Activated CD4-positive, alpha-beta memory T cell treated with anti-CD3 and anti-CD28 coated beads, Interleukin-2, amount 10 ng/mL, durations not matched to agents 7 days and 5 days (primary cell): ENCODE measurements at regions not wholly inside any gene's neighbourhood (a gene's known extent, or its start where the extent isn't known, plus 50 kb on each side); places are given as distances from the start of the nearest gene placed in this dataset.

Source experiments
- CTCF ChIA-PET: fragments of 350-600 bp; sonication (Branson Sonifier 250); formaldehyde crosslinking; loops from one replicate; lab custom pipeline; 2021; ENCODE audit warnings: antibody characterized with exemption, inconsistent platforms; lab: Charles Lee
- POLR2A ChIA-PET: fragments of 350-600 bp; sonication (Branson Sonifier 250); formaldehyde crosslinking; loops from one replicate; lab custom pipeline; 2021; ENCODE audit warnings: antibody characterized with exemption; lab: Charles Lee
- DNase-seq: peaks from one replicate; pipeline ENCODE4 v3.0.0-alpha.2; 2020
- H3K27ac Mint-ChIP-seq: one replicate; pipeline ENCODE4 v1.8.0; 2021; ENCODE audit warnings: mild to moderate bottlenecking, mixed read lengths
- H3K27me3 Mint-ChIP-seq: one replicate; pipeline ENCODE4 v1.8.0; 2021; ENCODE audit warnings: mixed read lengths
- H3K36me3 Mint-ChIP-seq: one replicate; pipeline ENCODE4 v1.8.0; 2021; ENCODE audit warnings: low read depth, mixed read lengths
- H3K4me1 Mint-ChIP-seq: one replicate; pipeline ENCODE4 v1.8.0; 2021; ENCODE audit warnings: mixed read lengths
- H3K4me3 Mint-ChIP-seq: one replicate; pipeline ENCODE4 v1.8.0; 2021; ENCODE audit warnings: mild to moderate bottlenecking, mixed read lengths
- H3K9me3 Mint-ChIP-seq: one replicate; pipeline ENCODE4 v1.8.0; 2021; ENCODE audit warnings: mixed read lengths

GRCh38 chr15:29400701-29401100 lies 131.1 kb upstream of the NSMCE3 start:
- H3K27ac Mint-ChIP-seq, result no peak overlapping the region
- no peaks in the 10 kb centered on the region for H3K4me1 Mint-ChIP-seq
- ChIA-PET POLR2A (no interaction called here), CTCF (no interaction called here)
- no peaks in the 10 kb centered on the region for H3K36me3 Mint-ChIP-seq
- no peak for DNase-seq
- no peaks in the 10 kb centered on the region for H3K27me3 Mint-ChIP-seq
- H3K9me3 Mint-ChIP-seq, result no peaks in the 10 kb centered on the region
- no peak overlapping the region for H3K4me3 Mint-ChIP-seq

DNA sequence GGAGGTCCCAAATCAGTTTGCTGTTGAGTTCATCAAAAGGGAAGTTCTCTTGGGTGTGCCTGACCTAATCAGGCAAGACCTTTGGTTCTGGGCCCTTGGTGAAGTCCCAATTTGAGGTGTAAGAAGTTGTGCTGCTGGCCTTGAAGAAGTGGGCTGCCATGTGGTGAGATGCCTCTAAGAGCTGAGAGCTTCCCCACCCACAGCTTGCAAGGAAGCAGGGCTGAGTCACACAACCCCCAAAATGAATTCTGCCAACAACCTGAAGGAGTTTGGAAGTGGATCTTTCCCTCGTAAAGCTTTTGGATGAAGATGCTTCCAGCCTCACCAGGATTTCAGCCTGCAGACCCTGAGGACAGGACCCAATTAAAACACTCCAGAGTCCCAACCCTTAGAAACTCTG lies 129.3 kb upstream of the NSMCE3 start:
- POLR2A ChIA-PET, result no interaction called here
- CTCF ChIA-PET, result no interaction called here

DNA sequence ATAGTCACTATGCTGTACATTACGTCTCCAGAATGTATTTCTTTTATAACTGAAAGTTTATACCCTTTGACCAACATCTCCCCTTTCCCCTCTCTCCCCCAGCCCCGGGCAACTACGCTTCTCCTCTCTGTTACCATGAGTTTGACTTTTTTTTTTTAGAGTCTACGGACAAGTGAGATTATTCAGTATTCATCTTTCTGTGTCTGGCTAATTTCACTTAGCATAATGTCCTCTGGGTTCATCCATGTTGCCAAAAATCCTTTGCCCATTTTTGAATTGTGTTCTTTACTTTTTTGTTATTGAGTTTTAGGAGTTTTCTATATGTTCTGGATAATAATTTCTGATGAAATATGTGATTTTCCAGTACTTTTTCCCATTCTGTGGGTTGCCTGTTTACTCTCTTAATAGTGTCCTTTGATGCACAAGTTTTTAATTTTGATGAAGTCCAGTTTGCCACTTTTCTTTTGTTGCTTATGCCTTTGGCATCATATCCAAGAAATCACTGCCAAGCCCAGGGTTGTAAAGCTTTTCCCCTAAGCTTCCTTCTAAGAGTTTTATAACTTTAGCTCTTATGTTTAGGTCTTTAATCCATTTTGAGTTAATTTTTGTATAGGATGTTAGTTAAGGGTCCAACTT lies 126.7 kb upstream of the NSMCE3 start:
- no peaks in the 10 kb centered on the region for H3K27me3 Mint-ChIP-seq
- no peak overlapping the region for H3K27ac Mint-ChIP-seq
- no peaks in the 10 kb centered on the region for H3K4me1 Mint-ChIP-seq
- no peaks in the 10 kb centered on the region for H3K9me3 Mint-ChIP-seq
- POLR2A ChIA-PET, result no interaction called here
- no peak for DNase-seq
- no peaks in the 10 kb centered on the region for H3K36me3 Mint-ChIP-seq
- no peak overlapping the region for H3K4me3 Mint-ChIP-seq
- CTCF ChIA-PET, result no interaction called here

More for the DNA sequence above, 129.3 kb upstream of the NSMCE3 start:
- Mint-ChIP-seq H3K9me3 (no peaks in the 10 kb centered on the region), H3K36me3 (no peaks in the 10 kb centered on the region), H3K27ac (no peak overlapping the region), H3K27me3 (no peaks in the 10 kb centered on the region), H3K4me1 (no peaks in the 10 kb centered on the region), H3K4me3 (no peak overlapping the region)
- DNase-seq, result no peak

DNA sequence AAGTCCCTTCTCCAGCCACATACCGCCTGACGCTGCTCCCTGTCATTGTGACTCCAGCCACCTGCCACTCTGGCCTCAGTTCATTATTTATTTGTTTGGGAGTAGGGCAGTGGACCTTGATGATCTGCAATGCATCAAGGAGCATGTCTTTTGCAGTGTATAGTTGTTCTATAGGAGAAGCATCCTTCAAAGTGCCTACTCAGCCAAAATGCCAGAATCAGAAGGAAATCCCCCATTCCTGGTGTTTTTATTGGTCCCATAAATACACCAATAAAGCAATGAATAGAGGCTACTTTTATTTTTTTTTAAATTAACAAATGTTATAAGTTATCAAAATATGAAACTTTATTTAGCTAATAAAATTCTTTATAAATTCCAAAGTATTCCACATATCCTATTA lies 123.8 kb upstream of the NSMCE3 start:
- Mint-ChIP-seq H3K4me1 (no peaks in the 10 kb centered on the region), H3K27ac (no peak overlapping the region), H3K4me3 (no peak overlapping the region), H3K36me3 (no peaks in the 10 kb centered on the region), H3K9me3 (no peaks in the 10 kb centered on the region), H3K27me3 (no peaks in the 10 kb centered on the region)
- ChIA-PET CTCF (no interaction called here), POLR2A (no interaction called here)
- DNase-seq, result no peak

- POLR2A ChIA-PET, result no interaction called here
- Mint-ChIP-seq H3K27ac (no peak overlapping the region), H3K4me3 (no peak overlapping the region), H3K9me3 (no peaks in the 10 kb centered on the region), H3K27me3 (no peaks in the 10 kb centered on the region), H3K36me3 (no peaks in the 10 kb centered on the region), H3K4me1 (no peaks in the 10 kb centered on the region)
- DNase-seq, result no peak
- CTCF ChIA-PET, result no interaction called here
Observed at GRCh38 chr15:29392358-29392757, 122.7 kb upstream of the NSMCE3 start.

DNA sequence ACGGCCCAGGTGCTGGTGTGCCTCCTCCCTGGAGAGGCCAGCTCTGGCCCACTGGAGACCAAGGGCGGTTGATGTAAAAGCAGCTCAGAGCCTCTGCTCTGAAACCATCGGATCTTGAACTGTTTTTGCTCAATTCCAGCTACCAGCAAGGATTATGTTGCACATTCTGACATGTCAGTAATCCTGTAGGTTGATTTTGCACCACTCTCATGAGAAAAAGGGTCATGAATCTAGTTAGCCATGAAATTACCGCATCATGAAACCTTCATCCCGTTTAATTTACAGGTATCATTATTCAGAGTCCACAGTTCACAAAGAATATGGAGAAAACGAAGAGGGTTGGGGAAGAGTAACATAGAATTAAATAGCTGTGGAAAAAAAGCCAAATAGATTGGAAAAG lies 120.4 kb upstream of the NSMCE3 start:
- no peak for DNase-seq
- POLR2A ChIA-PET, result no interaction called here
- Mint-ChIP-seq H3K36me3 (no peaks in the 10 kb centered on the region), H3K4me1 (no peaks in the 10 kb centered on the region), H3K27ac (no peak overlapping the region), H3K9me3 (no peaks in the 10 kb centered on the region), H3K27me3 (no peaks in the 10 kb centered on the region), H3K4me3 (no peak overlapping the region)
- CTCF ChIA-PET, result no interaction called here

DNA sequence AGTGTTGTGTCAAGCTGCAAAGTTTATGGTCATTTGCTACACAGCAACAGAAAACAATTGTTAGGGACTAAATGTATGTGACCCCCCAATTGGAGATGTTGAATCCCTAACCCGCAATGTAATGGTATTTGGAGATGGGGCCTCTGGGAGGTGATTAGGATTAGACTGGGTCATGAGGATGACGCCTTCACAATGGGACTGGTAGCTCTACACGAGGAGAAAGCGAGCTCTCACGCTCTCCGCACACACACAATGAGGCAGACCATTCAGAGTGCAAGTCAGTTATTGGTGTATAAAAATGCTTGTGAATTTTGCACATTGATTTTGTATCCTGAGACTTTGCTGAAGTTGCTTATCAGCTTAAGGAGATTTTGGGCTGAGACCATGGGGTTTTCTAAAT lies 116.9 kb upstream of the NSMCE3 start:
- ChIA-PET CTCF (no interaction called here), POLR2A (no interaction called here)
- no peaks in the 10 kb centered on the region for H3K4me1 Mint-ChIP-seq
- H3K9me3 Mint-ChIP-seq, result no peaks in the 10 kb centered on the region
- H3K36me3 Mint-ChIP-seq, result no peaks in the 10 kb centered on the region
- H3K27me3 Mint-ChIP-seq, result no peaks in the 10 kb centered on the region
- H3K27ac Mint-ChIP-seq, result no peak overlapping the region
- H3K4me3 Mint-ChIP-seq, result no peak overlapping the region
- no peak for DNase-seq

DNA sequence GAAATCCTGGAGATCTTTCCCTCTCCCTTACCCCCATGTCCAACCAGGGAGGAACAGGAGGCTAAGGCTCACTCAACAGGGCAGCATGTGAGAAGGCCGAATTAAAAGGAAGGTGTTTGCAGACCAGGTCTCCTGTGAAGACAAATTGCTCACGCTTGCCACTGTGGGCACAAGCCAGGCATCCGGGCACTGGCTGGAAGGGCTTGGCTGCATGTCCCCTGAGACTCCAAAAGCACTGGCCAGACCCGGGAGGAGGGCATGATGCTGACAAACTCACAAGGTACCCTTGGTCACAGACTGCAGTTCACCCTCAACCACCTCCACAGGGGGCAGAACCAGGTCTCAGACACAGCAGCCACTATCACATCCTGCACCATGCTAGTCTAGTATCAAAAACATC lies 113.7 kb upstream of the NSMCE3 start:
- Mint-ChIP-seq H3K27me3 (no peaks in the 10 kb centered on the region), H3K9me3 (no peaks in the 10 kb centered on the region), H3K4me1 (no peaks in the 10 kb centered on the region), H3K36me3 (no peaks in the 10 kb centered on the region), H3K4me3 (no peak overlapping the region), H3K27ac (no peak overlapping the region)
- POLR2A ChIA-PET, result no interaction called here
- DNase-seq, result no peak
- CTCF ChIA-PET, result no interaction called here

GRCh38 chr15:29382862-29383261 lies 113.2 kb upstream of the NSMCE3 start:
- Mint-ChIP-seq H3K4me3 (no peak overlapping the region), H3K27ac (no peak overlapping the region), H3K9me3 (no peaks in the 10 kb centered on the region), H3K36me3 (no peaks in the 10 kb centered on the region), H3K27me3 (no peaks in the 10 kb centered on the region), H3K4me1 (no peaks in the 10 kb centered on the region)
- no peak for DNase-seq
- POLR2A ChIA-PET, result no interaction called here
- CTCF ChIA-PET, result no interaction called here

- H3K4me3 Mint-ChIP-seq, result no peak overlapping the region
- H3K27ac Mint-ChIP-seq, result no peak overlapping the region
- H3K9me3 Mint-ChIP-seq, result no peaks in the 10 kb centered on the region
- CTCF ChIA-PET, result no interaction called here
- H3K36me3 Mint-ChIP-seq, result no peaks in the 10 kb centered on the region
- DNase-seq, result no peak
- POLR2A ChIA-PET, result no interaction called here
- H3K4me1 Mint-ChIP-seq, result no peaks in the 10 kb centered on the region
- no peaks in the 10 kb centered on the region for H3K27me3 Mint-ChIP-seq
Observed at GRCh38 chr15:29380466-29380865, 110.8 kb upstream of the NSMCE3 start.

- no peaks in the 10 kb centered on the region for H3K9me3 Mint-ChIP-seq
- DNase-seq, result no peak
- no peak overlapping the region for H3K27ac Mint-ChIP-seq
- POLR2A ChIA-PET, result no interaction called here
- CTCF ChIA-PET, result no interaction called here
- no peak overlapping the region for H3K4me3 Mint-ChIP-seq
- no peaks in the 10 kb centered on the region for H3K27me3 Mint-ChIP-seq
- no peaks in the 10 kb centered on the region for H3K4me1 Mint-ChIP-seq
- H3K36me3 Mint-ChIP-seq, result no peaks in the 10 kb centered on the region
Observed at GRCh38 chr15:29379647-29380046, 110.0 kb upstream of the NSMCE3 start.

- peaks cover 5% of the 10 kb centered on the region for H3K27me3 Mint-ChIP-seq
- no peak overlapping the region for H3K4me3 Mint-ChIP-seq
- no peaks in the 10 kb centered on the region for H3K36me3 Mint-ChIP-seq
- H3K4me1 Mint-ChIP-seq, result no peaks in the 10 kb centered on the region
- no peak overlapping the region for H3K27ac Mint-ChIP-seq
- ChIA-PET CTCF (no interaction called here), POLR2A (no interaction called here)
- H3K9me3 Mint-ChIP-seq, result no peaks in the 10 kb centered on the region
- no peak for DNase-seq
Observed at GRCh38 chr15:29377161-29377560, 107.5 kb upstream of the NSMCE3 start.

- Mint-ChIP-seq H3K36me3 (no peaks in the 10 kb centered on the region), H3K4me3 (no peak overlapping the region), H3K27me3 (peaks cover 5% of the 10 kb centered on the region), H3K9me3 (no peaks in the 10 kb centered on the region), H3K4me1 (no peaks in the 10 kb centered on the region), H3K27ac (no peak overlapping the region)
- no peak for DNase-seq
- ChIA-PET POLR2A (no interaction called here), CTCF (no interaction called here)
Observed at GRCh38 chr15:29376590-29376989, 107.0 kb upstream of the NSMCE3 start.

- ChIA-PET CTCF (no interaction called here), POLR2A (no interaction called here)
- H3K4me1 Mint-ChIP-seq, result no peaks in the 10 kb centered on the region
- no peak overlapping the region for H3K4me3 Mint-ChIP-seq
- H3K27me3 Mint-ChIP-seq, result peaks cover 5% of the 10 kb centered on the region
- no peak overlapping the region for H3K27ac Mint-ChIP-seq
- peaks cover 13% of the 10 kb centered on the region for H3K9me3 Mint-ChIP-seq
- DNase-seq, result no peak
- H3K36me3 Mint-ChIP-seq, result no peaks in the 10 kb centered on the region
Observed at GRCh38 chr15:29369261-29369660, 99.6 kb upstream of the NSMCE3 start.
